MCF 10A (cell line): ENCODE measurements at regions not wholly inside any gene's neighbourhood (a gene's known extent, or its start where the extent isn't known, plus 50 kb on each side); places are given as distances from the start of the nearest gene placed in this dataset. TPM values are rescaled to one million over a fixed set of nuclear protein-coding genes. Genes with fewer than 3 reads are reported as not detected.

Experiments
- BruUV-seq: library from RNA; stranded (reverse); fragments of 400-500 nt; replicated peaks from 2 replicates; lab custom pipeline; 2021; lab: Mats Ljungman, UMichigan
- CTCF ChIA-PET: fragments of 300-600 bp; sonication (Branson Sonifier 250); formaldehyde crosslinking; extraction: SDS; loops from one replicate; lab custom pipeline; 2021; ENCODE audit warnings: antibody characterized with exemption, inconsistent platforms; lab: Yijun Ruan, JAX
- POLR2A ChIA-PET: fragments of 300-600, 350-650 bp; sonication (Branson Sonifier 250); formaldehyde crosslinking; extraction: SDS; loops from one replicate; lab custom pipeline; 2020; ENCODE audit warnings: antibody characterized with exemption, inconsistent platforms; lab: Yijun Ruan, JAX
- DNase-seq: peaks from one replicate; pipeline ENCODE4 v3.0.0-alpha.2; 2018; ENCODE audit not compliant: unreplicated experiment
- H3K27ac Mint-ChIP-seq: one replicate; pipeline ENCODE4 v1.8.0; 2022; ENCODE audit warnings: mild to moderate bottlenecking, low read depth, mixed read lengths; ENCODE audit not compliant: unreplicated experiment
- H3K27me3 Mint-ChIP-seq: one replicate; pipeline ENCODE4 v1.8.0; 2022; ENCODE audit warnings: mixed read lengths; ENCODE audit not compliant: insufficient read depth, unreplicated experiment
- H3K36me3 Mint-ChIP-seq: one replicate; pipeline ENCODE4 v1.8.0; 2022; ENCODE audit warnings: mild to moderate bottlenecking, moderate library complexity, mixed read lengths; ENCODE audit not compliant: insufficient read depth, unreplicated experiment
- H3K4me1 Mint-ChIP-seq: one replicate; pipeline ENCODE4 v1.8.0; 2022; ENCODE audit warnings: mixed read lengths; ENCODE audit not compliant: insufficient read depth, unreplicated experiment
- H3K4me3 Mint-ChIP-seq: one replicate; pipeline ENCODE4 v1.8.0; 2022; ENCODE audit warnings: mild to moderate bottlenecking, moderate library complexity, mixed read lengths; ENCODE audit not compliant: unreplicated experiment
- H3K9me3 Mint-ChIP-seq: one replicate; pipeline ENCODE4 v1.8.0; 2022; ENCODE audit warnings: mixed read lengths; ENCODE audit not compliant: unreplicated experiment
- CTCF ChIP-seq: fragments of 200-600 bp; IDR thresholded peaks from one replicate; pipeline ENCODE4 v1.8.0; 2022; ENCODE audit warnings: antibody characterized with exemption, mild to moderate bottlenecking; ENCODE audit not compliant: unreplicated experiment
- intact Hi-C: fragments of 100-400 bp; cut with micrococcal nuclease; formaldehyde crosslinking; loops from 2 replicates; pipeline ENCODE4 v1.14.1; 2022
- microRNA-seq: library from miRNA; unstranded; fragments of <30 nt; microRNA quantifications from one replicate; pipeline ENCODE4 v1.2.0, GENCODE V29; 2022

- intact Hi-C loops, result no loop called here
- H3K36me3 Mint-ChIP-seq, result no peaks in the 10 kb centered on the region
- no peak for TF ChIP-seq CTCF
- no peak for DNase-seq
- no peaks in the 10 kb centered on the region for H3K27me3 Mint-ChIP-seq
- peaks cover 8% of the 10 kb centered on the region for H3K4me1 Mint-ChIP-seq
- no TSS peak for BruUV-seq
- CTCF ChIA-PET, result interaction anchor here (0.5 kb wide), 1 partner anchor 27 kb away, joined by 3 read pairs; no protein-coding TSS in a partner anchor
- no peak overlapping the region for H3K27ac Mint-ChIP-seq
- H3K4me3 Mint-ChIP-seq, result no peak overlapping the region
- H3K9me3 Mint-ChIP-seq, result no peaks in the 10 kb centered on the region
- POLR2A ChIA-PET, result interaction anchor here (1.9 kb wide), 1 partner anchor 9 kb away, joined by 11 read pairs; no protein-coding TSS in a partner anchor
Observed at GRCh38 chr5:143454936-143455516, 51.5 kb upstream of the NR3C1 start.

- DNase-seq, result no peak
- Mint-ChIP-seq H3K4me1 (peaks cover 8% of the 10 kb centered on the region), H3K27me3 (no peaks in the 10 kb centered on the region), H3K27ac (no peak overlapping the region), H3K36me3 (no peaks in the 10 kb centered on the region), H3K4me3 (no peak overlapping the region), H3K9me3 (no peaks in the 10 kb centered on the region)
- CTCF ChIA-PET, result interaction anchor here (0.5 kb wide), 1 partner anchor 155 kb away, joined by 4 read pairs; no protein-coding TSS in a partner anchor
- intact Hi-C loops, result no loop called here
- no TSS peak for BruUV-seq
- no peak for TF ChIP-seq CTCF
- POLR2A ChIA-PET, result interaction anchor here (1.9 kb wide), 1 partner anchor 8 kb away, joined by 11 read pairs; no protein-coding TSS in a partner anchor
Observed at GRCh38 chr5:143453720-143454119, 50.2 kb upstream of the NR3C1 start.

Small RNA genes lying in the stretch of these regions (microRNA-seq; reads per million reads assigned to microRNA genes)
- not detected for gene MIR5197
